Mesothelial cell of epicardium (in vitro differentiated cells): ENCODE measurements at regions not wholly inside any gene's neighbourhood (a gene's known extent, or its start where the extent isn't known, plus 50 kb on each side); places are given as distances from the start of the nearest gene placed in this dataset.
A peak's percentile ranks its signal among the peaks of the same experiment; 100 is the strongest.
"Not testable (repeated sequence)": the region's sequence is repeated elsewhere in the genome, so short reads cannot be mapped to it uniquely, and the experiment has no call there.

ENCODE experiments used
- DNase-seq, 2 experiments: peaks; one replicate each; pipeline ENCODE4 v3.0.0; 2021; ENCODE audit warnings: low spot score in 2 of 2; ENCODE audit not compliant: unreplicated experiment in 2 of 2
- H3K27ac Mint-ChIP-seq: 2 replicates; pipeline ENCODE4 v1.8.0; 2021; ENCODE audit warnings: mixed read lengths
- H3K27me3 Mint-ChIP-seq: 2 replicates; pipeline ENCODE4 v1.8.0; 2021; ENCODE audit warnings: low read depth, mixed read lengths
- H3K36me3 Mint-ChIP-seq: 2 replicates; pipeline ENCODE4 v1.8.0; 2021; ENCODE audit warnings: mixed read lengths
- H3K4me1 Mint-ChIP-seq: 2 replicates; pipeline ENCODE4 v1.8.0; 2021; ENCODE audit warnings: mixed read lengths
- H3K4me3 Mint-ChIP-seq: 2 replicates; pipeline ENCODE4 v1.8.0; 2021; ENCODE audit warnings: mild to moderate bottlenecking, moderate library complexity, mixed read lengths
- H3K9me3 Mint-ChIP-seq: 2 replicates; pipeline ENCODE4 v1.8.0; 2021; ENCODE audit warnings: mixed read lengths
- CTCF ChIP-seq: fragments of 200-600 bp; sonication (generic); IDR thresholded peaks from one replicate; pipeline ENCODE4 v1.5.0; 2021; ENCODE audit warnings: antibody characterized with exemption; ENCODE audit not compliant: unreplicated experiment

DNA sequence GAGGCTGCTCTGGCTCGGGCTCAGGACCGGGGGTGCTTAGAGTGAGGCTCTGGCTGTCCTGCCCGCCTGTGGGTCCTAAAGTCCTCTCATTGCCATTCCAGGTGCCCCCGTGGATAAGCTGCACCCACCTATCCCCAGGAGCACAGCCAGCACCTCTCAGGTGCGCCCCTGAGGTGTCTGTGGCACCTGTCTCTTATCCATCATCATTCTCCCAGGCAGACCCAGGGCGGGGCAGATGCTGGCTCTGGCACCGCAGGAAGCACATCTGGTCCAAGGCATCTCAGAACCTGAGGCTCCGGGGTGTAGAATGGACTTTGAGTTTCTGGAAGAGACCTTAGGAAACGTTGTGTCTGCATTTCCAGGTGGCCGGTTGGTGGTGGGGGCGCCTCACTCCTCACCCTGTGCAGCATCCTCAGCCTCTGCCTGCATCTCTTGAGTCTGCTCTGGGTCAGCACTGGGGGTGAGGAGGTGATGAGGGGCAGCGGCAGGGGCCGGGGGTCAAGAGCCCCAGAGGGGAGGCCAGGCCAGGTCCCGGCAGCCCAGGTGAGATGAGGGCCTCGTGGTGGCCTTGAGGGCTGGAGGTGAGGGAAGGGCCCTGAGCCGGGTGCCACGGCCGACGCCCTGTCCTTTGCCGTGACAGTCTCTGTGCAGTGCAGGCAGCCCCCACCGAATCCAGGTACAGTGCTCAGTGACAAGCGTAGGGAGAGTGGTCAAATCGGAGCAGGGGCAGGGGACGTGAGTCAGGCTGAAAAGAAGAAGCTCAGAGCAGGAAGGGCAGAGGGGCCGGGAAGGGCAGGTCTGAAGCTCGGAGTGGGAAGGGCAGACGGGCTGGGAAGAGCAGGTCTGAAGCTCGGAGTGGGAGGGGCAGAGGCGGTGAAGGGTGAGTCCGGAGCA lies 173.5 kb downstream of the NPIPB11 start:
- H3K9me3 Mint-ChIP-seq = no peaks in the 10 kb centered on the region
- peaks cover 8% of the 10 kb centered on the region for H3K4me1 Mint-ChIP-seq
- peak in 1 of 2 experiments; percentile 36 for DNase-seq
- TF ChIP-seq CTCF = no peak
- no peak overlapping the region for H3K4me3 Mint-ChIP-seq
- H3K36me3 Mint-ChIP-seq = no peaks in the 10 kb centered on the region
- no peaks in the 10 kb centered on the region for H3K27me3 Mint-ChIP-seq
- no peak overlapping the region for H3K27ac Mint-ChIP-seq

DNA sequence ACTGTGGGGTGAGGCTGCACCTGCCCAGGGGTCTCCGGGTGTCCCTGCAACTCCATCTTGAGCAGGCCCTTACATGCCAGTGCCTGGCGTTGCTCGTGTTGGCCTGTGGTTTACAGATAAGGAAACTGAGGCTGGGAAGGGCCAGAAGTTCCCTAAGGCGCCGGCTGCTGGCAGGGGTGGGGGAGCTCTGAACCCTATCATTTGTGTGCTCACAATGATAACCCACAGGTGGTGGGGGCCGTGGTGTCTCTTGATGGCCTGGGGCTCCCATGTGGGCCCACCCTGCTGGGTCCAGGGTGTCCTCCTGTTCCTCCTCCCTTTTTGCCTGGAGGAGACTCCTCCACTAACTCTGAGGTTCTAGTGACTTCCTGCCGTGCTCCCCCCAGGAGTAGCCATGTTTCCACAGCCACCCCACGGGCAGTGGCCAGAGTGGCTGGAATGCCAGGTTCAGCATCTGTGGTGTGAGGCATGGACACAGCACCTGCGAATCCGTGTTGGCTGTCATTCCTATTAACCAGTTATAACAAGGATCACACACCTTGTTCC lies 174.3 kb downstream of the NPIPB11 start:
- not testable (repeated sequence) for H3K27me3 Mint-ChIP-seq, H3K9me3 Mint-ChIP-seq, H3K4me3 Mint-ChIP-seq, H3K4me1 Mint-ChIP-seq, H3K27ac Mint-ChIP-seq, H3K36me3 Mint-ChIP-seq
- DNase-seq = peak in 1 of 2 experiments; percentile 35

GRCh38 chr16:29231244-29231643 lies 175.3 kb downstream of the NPIPB11 start:
- Mint-ChIP-seq H3K9me3 (peaks cover 4% of the 10 kb centered on the region), H3K27me3 (no peaks in the 10 kb centered on the region), H3K4me1 (peaks cover 8% of the 10 kb centered on the region), H3K27ac (peak overlapping the region; percentile 56), H3K36me3 (no peaks in the 10 kb centered on the region), H3K4me3 (no peak overlapping the region)
- peak in 1 of 2 experiments; percentile 35 for DNase-seq
- no peak for TF ChIP-seq CTCF

- peaks cover 8% of the 10 kb centered on the region for H3K4me1 Mint-ChIP-seq
- peak in 1 of 2 experiments; percentile 50 for DNase-seq
- no peak overlapping the region for H3K4me3 Mint-ChIP-seq
- H3K27ac Mint-ChIP-seq = peak overlapping the region; percentile 82
- H3K36me3 Mint-ChIP-seq = no peaks in the 10 kb centered on the region
- no peak for TF ChIP-seq CTCF
- no peaks in the 10 kb centered on the region for H3K27me3 Mint-ChIP-seq
- peaks cover 5% of the 10 kb centered on the region for H3K9me3 Mint-ChIP-seq
These were observed 175.8 kb downstream of the NPIPB11 start for GRCh38 chr16:29230671-29231096.

DNA sequence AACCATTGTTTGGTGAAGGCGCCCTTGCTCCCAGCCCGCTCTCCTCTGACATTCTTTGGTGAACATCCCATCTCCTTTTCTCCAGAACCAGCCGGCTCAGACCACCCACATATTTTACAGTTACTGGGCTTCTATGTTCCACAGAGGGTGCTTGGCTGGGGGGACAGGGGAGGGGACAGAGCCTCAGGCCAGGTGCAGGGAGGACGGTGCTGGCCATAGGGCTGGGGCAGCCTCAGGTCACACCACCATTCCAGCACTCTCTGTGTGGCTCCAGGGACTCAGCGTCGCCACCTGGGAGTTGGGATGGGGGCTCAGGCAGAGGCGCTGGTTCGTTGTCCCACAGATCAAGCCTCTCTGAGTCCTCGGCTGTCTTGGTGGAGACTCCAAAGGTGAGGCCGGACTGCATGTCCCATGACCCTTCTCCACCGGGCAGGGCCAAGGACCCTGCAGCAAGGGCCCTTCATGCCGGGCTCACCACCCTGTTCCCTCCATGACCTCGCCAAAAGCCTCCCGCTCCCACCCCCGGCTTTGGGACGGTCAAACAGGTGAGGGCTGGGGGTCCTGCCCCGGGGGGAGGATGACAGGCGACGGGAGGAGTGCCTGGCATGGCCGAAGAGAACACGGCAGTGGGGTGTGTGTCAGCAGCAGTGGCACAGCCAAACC lies 176.4 kb downstream of the NPIPB11 start:
- H3K36me3 Mint-ChIP-seq, H3K9me3 Mint-ChIP-seq: not testable (repeated sequence)

DNA sequence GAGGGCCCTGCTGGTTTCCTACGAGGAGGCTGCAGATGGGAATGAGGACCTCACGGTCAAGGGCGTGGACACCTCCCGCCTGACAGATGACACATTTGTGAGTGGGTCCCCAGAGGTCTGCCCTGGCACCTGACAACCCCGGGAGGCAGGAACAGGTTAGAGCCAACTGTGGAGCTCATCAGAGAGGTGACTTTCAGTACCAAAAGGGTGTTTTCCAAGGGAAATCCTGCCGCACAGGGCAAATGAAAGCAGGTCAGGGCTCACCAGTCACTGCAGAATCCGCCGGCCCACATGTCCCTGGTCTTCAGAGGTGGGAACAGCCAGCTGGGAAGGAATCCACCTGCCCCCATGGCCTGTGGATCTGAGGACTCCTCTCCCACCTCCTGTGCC lies 176.9 kb downstream of the NPIPB11 start:
- DNase-seq = peak in 1 of 2 experiments; percentile 27

More for the DNA sequence above, 176.4 kb downstream of the NPIPB11 start:
- H3K27me3 Mint-ChIP-seq, H3K27ac Mint-ChIP-seq, H3K4me1 Mint-ChIP-seq, H3K4me3 Mint-ChIP-seq: not testable (repeated sequence)
- peak in 1 of 2 experiments; percentile 33 for DNase-seq

DNA sequence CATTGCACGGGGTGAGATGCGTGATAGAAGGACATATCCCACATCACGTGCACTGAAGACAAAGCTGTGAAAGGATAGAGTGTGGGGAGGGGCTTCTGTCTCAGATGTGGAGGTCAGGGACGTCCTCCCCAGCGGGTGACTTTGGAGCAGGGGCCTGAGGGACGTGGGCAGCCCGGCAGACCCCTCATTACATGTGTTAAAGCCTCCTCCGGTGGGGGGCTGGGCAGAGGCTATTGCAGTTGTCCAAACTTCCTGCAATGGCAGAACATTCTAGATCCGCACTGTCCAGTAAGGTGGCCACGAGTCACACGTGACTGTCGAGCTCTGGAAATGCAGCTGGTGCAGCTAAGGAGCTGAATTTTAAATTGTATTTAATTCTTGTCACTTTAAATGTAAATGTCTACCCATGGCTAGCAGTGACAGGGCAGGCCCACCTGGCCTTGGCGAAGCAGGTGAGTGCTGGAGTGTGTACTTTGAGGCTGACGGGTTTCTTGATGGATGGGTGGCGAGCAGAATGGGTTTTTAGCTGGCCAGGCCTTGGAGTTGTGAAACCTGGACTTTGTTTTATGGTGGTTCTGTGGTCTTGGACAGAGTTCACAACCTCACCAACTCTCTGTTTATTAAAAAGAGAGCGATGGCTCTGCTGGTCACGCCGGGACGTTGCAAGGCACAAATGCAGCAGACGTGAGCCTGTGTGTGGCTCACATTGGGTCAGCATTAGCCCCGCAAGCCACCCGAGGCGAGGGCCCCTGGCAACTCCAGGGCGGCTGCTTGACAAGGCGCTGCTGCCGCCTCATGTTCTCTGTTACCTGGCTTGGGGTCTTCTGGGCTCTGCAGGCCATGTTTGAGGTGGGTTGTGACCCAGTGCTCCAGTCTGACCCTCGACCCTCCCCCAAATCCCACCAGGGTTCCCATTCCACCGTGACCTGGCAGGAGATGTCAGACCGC lies 177.6 kb downstream of the NPIPB11 start:
- DNase-seq = peak in 1 of 2 experiments; percentile 30
- H3K4me1 Mint-ChIP-seq, H3K36me3 Mint-ChIP-seq, H3K27me3 Mint-ChIP-seq, H3K4me3 Mint-ChIP-seq, H3K9me3 Mint-ChIP-seq, H3K27ac Mint-ChIP-seq: not testable (repeated sequence)

More for the DNA sequence above, 176.9 kb downstream of the NPIPB11 start:
- H3K27me3 Mint-ChIP-seq, H3K27ac Mint-ChIP-seq, H3K9me3 Mint-ChIP-seq, H3K4me1 Mint-ChIP-seq, H3K36me3 Mint-ChIP-seq, H3K4me3 Mint-ChIP-seq: not testable (repeated sequence)

DNA sequence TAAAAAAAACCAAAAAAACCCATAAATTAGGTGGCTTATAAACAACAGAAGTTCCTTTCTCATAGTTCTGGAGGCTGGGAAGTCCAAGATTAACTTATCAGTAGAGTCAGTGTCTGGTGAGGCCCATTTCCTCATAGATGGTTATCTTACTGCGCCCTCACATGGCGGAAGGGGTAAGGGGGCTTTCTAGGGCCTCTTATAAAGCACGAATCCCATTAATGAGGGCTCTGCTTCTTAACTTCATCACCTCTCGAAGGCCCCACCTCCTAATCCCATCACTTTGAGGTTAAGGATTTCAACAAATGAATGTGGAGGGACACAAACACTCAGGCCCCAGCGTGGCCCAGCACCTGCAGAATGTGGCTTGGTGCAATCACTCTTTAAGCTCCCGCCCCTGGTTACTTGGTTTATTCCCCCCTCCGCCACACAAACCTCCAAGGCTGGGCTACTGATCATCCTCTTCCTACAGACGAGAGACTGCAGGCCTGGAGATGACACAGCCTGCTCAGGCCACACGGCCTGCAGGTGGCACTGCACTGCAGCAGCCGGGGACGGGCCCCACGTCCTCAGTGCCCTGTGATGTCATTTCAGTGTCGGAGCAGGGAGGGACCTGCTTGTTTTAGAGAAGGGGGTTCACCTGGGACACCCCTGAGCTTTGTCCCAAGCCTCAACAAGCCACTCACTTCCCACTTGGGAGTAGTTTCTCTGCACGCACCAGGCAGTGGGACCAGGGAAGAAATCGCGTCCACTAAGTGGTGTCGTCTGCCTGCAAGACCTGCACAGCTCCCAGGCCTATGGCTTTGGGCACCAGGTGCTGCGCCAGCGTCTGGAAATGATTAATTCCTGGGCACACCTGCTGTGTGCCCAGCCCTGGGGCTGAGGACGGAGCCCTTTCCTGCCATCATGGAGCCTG lies 178.5 kb downstream of the NPIPB11 start:
- not testable (repeated sequence) for H3K9me3 Mint-ChIP-seq, H3K4me1 Mint-ChIP-seq, H3K27ac Mint-ChIP-seq, H3K4me3 Mint-ChIP-seq, H3K36me3 Mint-ChIP-seq, H3K27me3 Mint-ChIP-seq
- DNase-seq = peak in 1 of 2 experiments; percentile 57
